GM12878 (cell line): ENCODE measurements at regions not wholly inside any gene's neighbourhood (a gene's known extent, or its start where the extent isn't known, plus 50 kb on each side); places are given as distances from the start of the nearest gene placed in this dataset.

Source experiments
- CTCF ChIP-seq, 3 experiments: IDR thresholded peaks in 2 of 3; conservative IDR thresholded peaks in 1 of 3; 2 replicates each; pipeline ENCODE4 v1.5.1; 2011; ENCODE audit warnings: low read depth in 3 of 3, low read length in 3 of 3, mild to moderate bottlenecking in 3 of 3, control low read depth in 2 of 3, moderate library complexity in 2 of 3, inconsistent platforms in 1 of 3, mixed read lengths in 1 of 3; ENCODE audit not compliant: control insufficient read depth in 2 of 3, insufficient read depth in 1 of 3; ENCODE audit errors: extremely low read depth in 1 of 3
- E2F4 ChIP-seq: IDR thresholded peaks from 2 replicates; pipeline ENCODE4 v1.6.1; 2012; ENCODE audit warnings: low read depth, low read length, improper control_type of control experiment
- EP300 ChIP-seq, 2 experiments: fragments of 150-350 bp in 1 of 2; IDR thresholded peaks; 2 replicates each; pipeline ENCODE4 v1.6.1; 2011 to 2012; ENCODE audit warnings: low read depth in 2 of 2, low read length in 2 of 2, borderline replicate concordance in 1 of 2, improper control_type of control experiment in 1 of 2, inconsistent platforms in 1 of 2; ENCODE audit not compliant: control insufficient read depth in 1 of 2
- PML ChIP-seq: IDR thresholded peaks from 2 replicates; pipeline ENCODE4 v1.6.1; 2012; ENCODE audit warnings: low read length, inconsistent platforms
- STAT3 ChIP-seq: IDR thresholded peaks from 2 replicates; pipeline ENCODE4 v1.6.1; 2011; ENCODE audit warnings: low read depth, low read length, improper control_type of control experiment
- TAF1 ChIP-seq: IDR thresholded peaks from 2 replicates; pipeline ENCODE4 v1.6.1; 2011; ENCODE audit warnings: mild to moderate bottlenecking, low read depth, low read length, borderline replicate concordance
- YY1 ChIP-seq: IDR thresholded peaks from 2 replicates; pipeline ENCODE4 v1.6.1; 2011; ENCODE audit warnings: low read depth, mild to moderate bottlenecking, low read length
- TF ChIP-seq, protein P1 (sequence below): IDR thresholded peaks from 2 replicates; pipeline ENCODE4 v1.6.1; 2012; ENCODE audit warnings: low read depth, low read length, improper control_type of control experiment

DNA sequence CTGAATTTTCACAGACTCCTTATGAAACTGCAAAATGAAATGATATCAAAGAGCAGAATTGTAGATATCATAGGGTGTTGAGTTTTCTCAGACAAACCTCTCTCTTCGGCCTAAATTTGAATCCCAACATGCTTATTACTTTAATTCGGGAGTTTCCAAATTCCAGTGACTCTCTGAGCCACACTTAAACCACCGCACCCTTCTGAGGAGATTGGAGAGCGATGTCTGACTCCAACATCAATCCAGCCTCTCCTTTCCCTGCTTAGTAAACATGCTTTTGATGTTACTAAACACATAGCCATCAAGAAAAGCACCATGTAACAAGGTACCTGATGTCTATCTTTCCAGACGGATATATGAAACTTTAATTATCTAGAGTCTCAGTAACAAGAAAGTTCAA lies 103.1 kb upstream of the ARHGAP28 start:
- TF ChIP-seq, protein P1, sequence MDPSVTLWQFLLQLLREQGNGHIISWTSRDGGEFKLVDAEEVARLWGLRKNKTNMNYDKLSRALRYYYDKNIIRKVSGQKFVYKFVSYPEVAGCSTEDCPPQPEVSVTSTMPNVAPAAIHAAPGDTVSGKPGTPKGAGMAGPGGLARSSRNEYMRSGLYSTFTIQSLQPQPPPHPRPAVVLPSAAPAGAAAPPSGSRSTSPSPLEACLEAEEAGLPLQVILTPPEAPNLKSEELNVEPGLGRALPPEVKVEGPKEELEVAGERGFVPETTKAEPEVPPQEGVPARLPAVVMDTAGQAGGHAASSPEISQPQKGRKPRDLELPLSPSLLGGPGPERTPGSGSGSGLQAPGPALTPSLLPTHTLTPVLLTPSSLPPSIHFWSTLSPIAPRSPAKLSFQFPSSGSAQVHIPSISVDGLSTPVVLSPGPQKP: no peak
- TF ChIP-seq YY1 (no peak), E2F4 (no peak), PML (no peak), EP300 (IDR thresholded peaks at IDR 0.05; ENCODE audit: borderline replicate concordance in 1 of 2, control insufficient read depth in 1 of 2, low read depth in 2 of 2, low read length in 2 of 2) (no peak), STAT3 (no peak), CTCF (IDR thresholded peaks at IDR 0.05 in 2 of 3, conservative IDR thresholded peaks at IDR 0.05 in 1 of 3; ENCODE audit: control insufficient read depth in 2 of 3, extremely low read depth in 1 of 3, insufficient read depth in 1 of 3, low read depth in 3 of 3, low read length in 3 of 3) (no peak), TAF1 (no peak)
